GM19467 (cell line): ENCODE measurements at regions not wholly inside any gene's neighbourhood (a gene's known extent, or its start where the extent isn't known, plus 50 kb on each side); places are given as distances from the start of the nearest gene placed in this dataset.
"Not testable (repeated sequence)": the region's sequence is repeated elsewhere in the genome, so short reads cannot be mapped to it uniquely, and the experiment has no call there.

ENCODE experiments used
- ATAC-seq: cut with Tn5 transposase; IDR thresholded peaks from one replicate; pipeline ENCODE4 v1.9.1; 2021; ENCODE audit warnings: mild to moderate bottlenecking, moderate library complexity; ENCODE audit not compliant: unreplicated experiment

GRCh38 chr14:106349678-106350457 lies 823.5 kb downstream of the TMEM121 start:
- not testable (repeated sequence) for ATAC-seq

GRCh38 chr14:106355007-106355791 lies 828.8 kb downstream of the TMEM121 start:
- not testable (repeated sequence) for ATAC-seq

GRCh38 chr14:106355881-106356642 lies 829.7 kb downstream of the TMEM121 start:
- ATAC-seq, result not testable (repeated sequence)

- ATAC-seq, result not testable (repeated sequence)
Observed at GRCh38 chr14:106356643-106356930, 830.2 kb downstream of the TMEM121 start.

- not testable (repeated sequence) for ATAC-seq
Observed at GRCh38 chr14:106359157-106359887, 832.9 kb downstream of the TMEM121 start.

GRCh38 chr14:106365371-106365770 lies 839.0 kb downstream of the TMEM121 start:
- ATAC-seq, result not testable (repeated sequence)

- ATAC-seq, result not testable (repeated sequence)
Observed at GRCh38 chr14:106365894-106366293, 839.5 kb downstream of the TMEM121 start.

GRCh38 chr14:106366971-106367370 lies 840.6 kb downstream of the TMEM121 start:
- not testable (repeated sequence) for ATAC-seq

GRCh38 chr14:106369456-106369855 lies 843.1 kb downstream of the TMEM121 start:
- ATAC-seq, result not testable (repeated sequence)

GRCh38 chr14:106372870-106373652 lies 846.7 kb downstream of the TMEM121 start:
- ATAC-seq, result no peak

GRCh38 chr14:106373653-106374110 lies 847.3 kb downstream of the TMEM121 start:
- not testable (repeated sequence) for ATAC-seq

- no peak for ATAC-seq
Observed at GRCh38 chr14:106377432-106377831, 851.0 kb downstream of the TMEM121 start.

GRCh38 chr14:106378191-106378590 lies 851.8 kb downstream of the TMEM121 start:
- ATAC-seq, result no peak

- ATAC-seq, result no peak
Observed at GRCh38 chr14:106380740-106381139, 854.4 kb downstream of the TMEM121 start.

GRCh38 chr14:106389186-106389585 lies 862.8 kb downstream of the TMEM121 start:
- not testable (repeated sequence) for ATAC-seq

GRCh38 chr14:106390401-106390800 lies 864.0 kb downstream of the TMEM121 start:
- ATAC-seq, result no peak

- no peak for ATAC-seq
Observed at GRCh38 chr14:106390947-106391346, 864.6 kb downstream of the TMEM121 start.

- no peak for ATAC-seq
Observed at GRCh38 chr14:106393742-106394141, 867.4 kb downstream of the TMEM121 start.

- no peak for ATAC-seq
Observed at GRCh38 chr14:106395456-106396050, 869.2 kb downstream of the TMEM121 start.
